Inflammatory macrophage (primary cell): ENCODE measurements at regions not wholly inside any gene's neighbourhood (a gene's known extent, or its start where the extent isn't known, plus 50 kb on each side); places are given as distances from the start of the nearest gene placed in this dataset.

Experiments
- DNase-seq, 2 donors: peaks; one replicate each; pipeline ENCODE4 v3.0.0-alpha.2; 2020 to 2022

GRCh38 chr14:98069712-98070171, 1202.3 kb downstream of the BCL11B start:
- DNase-seq, result no peak

GRCh38 chr14:98070536-98070935, 1201.5 kb downstream of the BCL11B start:
- DNase-seq, result no peak

GRCh38 chr14:98074111-98074510, 1197.9 kb downstream of the BCL11B start:
- DNase-seq, result no peak

GRCh38 chr14:98077176-98077575, 1194.8 kb downstream of the BCL11B start:
- no peak for DNase-seq

GRCh38 chr14:98082833-98083232, 1189.2 kb downstream of the BCL11B start:
- no peak for DNase-seq

GRCh38 chr14:98085751-98086150, 1186.2 kb downstream of the BCL11B start:
- no peak for DNase-seq

- DNase-seq, result no peak
Observed at GRCh38 chr14:98093111-98093510, 1178.9 kb downstream of the BCL11B start.

GRCh38 chr14:98099527-98099926, 1172.5 kb downstream of the BCL11B start:
- DNase-seq, result no peak

GRCh38 chr14:98101323-98101722, 1170.7 kb downstream of the BCL11B start:
- DNase-seq, result no peak

- no peak for DNase-seq
Observed at GRCh38 chr14:98103705-98104104, 1168.3 kb downstream of the BCL11B start.

- DNase-seq, result no peak
Observed at GRCh38 chr14:98109326-98109725, 1162.7 kb downstream of the BCL11B start.

- no peak for DNase-seq
Observed at GRCh38 chr14:98112194-98112780, 1159.7 kb downstream of the BCL11B start.

GRCh38 chr14:98114122-98114895, 1157.7 kb downstream of the BCL11B start:
- DNase-seq, result no peak

GRCh38 chr14:98114946-98115345, 1157.1 kb downstream of the BCL11B start:
- no peak for DNase-seq

GRCh38 chr14:98118749-98119148, 1153.2 kb downstream of the BCL11B start:
- DNase-seq, result no peak

- DNase-seq, result no peak
Observed at GRCh38 chr14:98119739-98120138, 1152.3 kb downstream of the BCL11B start.

GRCh38 chr14:98120831-98121464, 1151.0 kb downstream of the BCL11B start:
- no peak for DNase-seq

GRCh38 chr14:98122527-98122926, 1149.5 kb downstream of the BCL11B start:
- DNase-seq, result no peak

- DNase-seq, result no peak
Observed at GRCh38 chr14:98130691-98131090, 1141.3 kb downstream of the BCL11B start.

- no peak for DNase-seq
Observed at GRCh38 chr14:98131406-98131805, 1140.6 kb downstream of the BCL11B start.

- no peak for DNase-seq
Observed at GRCh38 chr14:98133806-98134205, 1138.2 kb downstream of the BCL11B start.

GRCh38 chr14:98136012-98136789, 1135.8 kb downstream of the BCL11B start:
- DNase-seq, result no peak
